ENCODE measurements at regions not wholly inside any gene's neighbourhood (a gene's known extent, or its start where the extent isn't known, plus 50 kb on each side); places are given as distances from the start of the nearest gene placed in this dataset.

DNA sequence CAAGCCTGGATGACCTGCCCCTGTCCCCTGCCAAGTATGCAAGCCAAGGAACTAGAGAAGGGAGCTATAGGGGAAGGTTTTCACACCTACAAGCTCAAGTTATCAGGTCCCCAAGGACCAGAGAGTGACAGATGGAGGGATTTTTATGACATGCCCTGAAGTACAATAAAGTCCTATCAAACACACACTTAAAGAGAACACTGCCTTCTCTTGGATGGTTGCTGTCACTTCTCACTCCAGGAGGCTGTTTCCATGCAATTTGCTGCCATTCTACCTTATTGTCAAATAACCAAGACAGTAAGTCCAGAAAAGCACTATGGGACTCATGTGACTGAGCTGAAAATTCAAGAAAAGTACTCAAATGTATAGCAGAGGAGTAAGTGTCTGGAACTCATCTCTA is 76.6 kb upstream of the DDX18 start:
- no peak for DNase-seq

DNA sequence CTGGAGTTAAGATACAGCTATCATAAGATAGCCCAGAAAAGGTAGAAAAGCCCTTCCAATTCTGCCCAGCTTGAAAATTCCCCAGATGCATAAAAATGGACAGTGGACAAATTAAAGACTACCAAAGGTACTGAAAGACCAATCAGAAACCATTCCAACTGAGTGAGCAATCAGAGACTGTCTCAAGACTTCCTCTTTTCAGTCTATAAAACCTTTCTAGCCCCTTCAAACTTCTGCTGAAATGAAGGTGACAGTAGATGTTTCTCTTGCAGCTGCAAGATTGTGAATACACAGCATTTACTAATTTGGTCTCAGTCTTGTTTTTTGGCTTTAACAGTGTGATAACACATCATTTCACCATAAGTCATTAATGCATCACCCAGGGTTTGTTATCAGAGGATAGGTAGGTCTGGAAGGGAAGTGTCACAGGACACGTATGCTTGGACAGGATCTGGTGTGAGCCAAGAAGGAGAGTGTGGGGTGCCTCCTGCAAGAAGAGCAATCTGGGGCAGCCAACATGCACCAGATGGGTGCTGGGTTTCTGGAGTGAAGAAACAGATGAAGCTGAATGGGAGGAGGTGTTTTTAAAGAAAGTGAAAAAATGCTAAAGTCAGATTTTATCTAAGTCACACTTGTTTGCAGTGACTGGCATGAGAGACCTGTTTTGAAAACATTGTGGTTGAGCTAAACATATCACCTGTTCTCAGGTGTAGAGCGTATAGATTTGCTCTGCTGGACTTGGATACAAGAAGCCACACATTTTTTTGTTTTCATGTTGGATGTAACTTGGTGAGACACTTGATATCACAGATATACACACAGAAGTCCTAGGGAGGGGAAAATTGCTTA is 75.3 kb upstream of the DDX18 start:
- DNase-seq: no peak

DNA sequence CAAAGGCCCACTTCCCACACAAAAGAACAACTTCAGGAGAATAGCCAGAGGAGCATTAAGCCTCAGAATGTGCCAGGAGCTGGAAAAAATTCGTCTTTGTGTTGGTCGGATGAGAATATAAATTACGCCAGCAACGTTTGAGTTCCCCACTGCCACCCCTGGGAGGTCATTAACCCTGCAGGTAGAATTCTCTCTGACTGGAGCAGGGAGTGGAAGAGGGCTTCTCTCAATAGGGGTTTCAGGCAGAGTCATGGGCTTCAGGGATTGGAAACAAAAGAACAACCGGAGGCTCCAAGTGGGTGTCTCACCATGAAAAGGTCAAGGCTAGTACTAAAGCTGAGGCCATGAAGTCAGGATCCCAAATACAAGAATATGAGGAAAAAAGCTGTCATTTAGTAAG is 69.0 kb upstream of the DDX18 start:
- DNase-seq: no peak

DNA sequence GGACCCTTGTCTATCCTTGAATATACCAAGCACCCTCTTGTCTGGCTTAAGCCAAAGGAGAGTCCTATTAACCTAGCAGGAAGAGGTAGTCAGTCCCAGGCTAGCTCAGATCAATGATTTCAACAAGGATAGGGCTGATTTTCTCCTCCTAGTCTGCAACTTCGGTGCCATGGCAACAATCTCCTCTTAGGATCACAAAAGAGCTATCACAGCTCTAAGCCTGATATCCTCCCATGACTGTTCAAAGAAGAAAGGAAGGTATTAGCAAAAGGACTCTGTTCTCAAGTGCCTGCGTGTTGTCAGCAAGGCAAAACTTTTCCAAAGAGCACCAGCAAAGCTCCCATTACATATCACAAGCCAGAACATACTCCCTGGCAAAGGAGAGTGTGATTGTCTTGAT is 58.7 kb upstream of the DDX18 start:
- no peak for DNase-seq

DNA sequence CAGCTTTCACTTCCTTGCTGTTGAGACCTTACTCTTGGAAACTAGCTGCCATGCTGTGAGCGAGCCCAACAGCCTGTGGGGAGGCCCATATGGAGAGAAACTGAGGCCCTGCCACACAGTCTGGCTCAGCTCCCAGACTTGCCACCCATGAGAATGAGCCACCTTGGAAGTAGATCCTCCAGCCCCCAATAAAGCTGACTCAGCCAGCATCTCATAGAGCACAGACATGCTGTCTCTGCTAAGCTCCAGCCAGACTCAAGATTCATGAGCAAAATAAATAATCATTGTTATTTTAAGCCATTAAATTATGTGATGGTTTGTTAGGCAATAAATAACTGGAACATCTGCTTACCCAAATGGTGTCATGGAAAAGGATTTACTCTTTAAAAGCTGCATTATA is 53.6 kb upstream of the DDX18 start:
- DNase-seq: no peak

DNA sequence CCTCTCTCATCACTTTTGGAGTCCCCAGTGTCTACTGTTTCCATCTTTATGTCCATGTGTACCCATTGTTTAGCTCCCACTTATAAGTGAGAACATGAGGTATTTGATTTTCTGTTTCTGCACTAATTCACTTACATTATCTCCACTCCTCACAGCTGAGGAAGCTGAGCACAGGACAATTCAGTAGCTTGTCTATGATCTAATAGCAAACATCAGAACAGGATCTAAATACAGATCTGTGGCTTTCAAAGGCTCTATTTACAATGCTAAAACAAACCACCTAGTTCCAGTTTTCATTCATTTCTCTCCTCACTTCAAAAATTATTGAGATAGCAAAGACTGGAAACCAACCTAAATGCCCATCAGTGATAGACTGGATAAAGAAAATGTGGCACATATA is 52.0 kb upstream of the DDX18 start:
- no peak for DNase-seq

DNA sequence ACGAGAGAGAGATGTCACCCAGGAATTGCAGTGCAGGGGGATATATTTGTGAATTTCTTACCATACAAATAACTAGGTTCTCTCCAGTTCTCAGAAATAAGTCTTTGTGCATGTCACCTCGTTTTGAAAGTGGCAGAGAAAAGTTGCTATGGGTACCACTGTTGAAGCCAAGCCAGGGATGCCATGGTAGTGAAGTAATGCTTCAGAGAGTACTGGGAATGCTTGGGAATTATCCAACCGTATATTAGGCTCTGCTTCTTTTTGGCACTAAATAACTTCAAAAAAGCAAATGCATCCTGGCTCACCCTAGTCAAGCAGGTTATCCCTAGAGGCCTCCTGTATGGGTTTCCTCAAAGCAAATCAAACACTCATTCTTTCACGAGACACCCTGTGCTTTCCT is 50.7 kb upstream of the DDX18 start:
- DNase-seq: peak; percentile 22

All from midbrain (tissue), 1 donor.